Prostate gland (tissue), 2 donors: ENCODE measurements at regions not wholly inside any gene's neighbourhood (a gene's known extent, or its start where the extent isn't known, plus 50 kb on each side); places are given as distances from the start of the nearest gene placed in this dataset.

Source experiments
- POLR2A ChIP-seq: fragments of 450-650 bp; IDR thresholded peaks from one replicate; pipeline ENCODE4 v1.6.1; 2016; ENCODE audit warnings: antibody characterized with exemption, mild to moderate bottlenecking
- TF ChIP-seq, protein P1 (sequence below), 4 experiments: fragments of 200-600 bp in 2 of 4; fragments of 450-650 bp in 2 of 4; sonication (generic) in 2 of 4; IDR thresholded peaks; 1 replicate in 3 of 4; 2 replicates in 1 of 4; pipeline ENCODE4 v1.5.1; 2016 to 2019; ENCODE audit warnings: antibody characterized with exemption in 4 of 4, mild to moderate bottlenecking in 2 of 4, moderate library complexity in 2 of 4

DNA sequence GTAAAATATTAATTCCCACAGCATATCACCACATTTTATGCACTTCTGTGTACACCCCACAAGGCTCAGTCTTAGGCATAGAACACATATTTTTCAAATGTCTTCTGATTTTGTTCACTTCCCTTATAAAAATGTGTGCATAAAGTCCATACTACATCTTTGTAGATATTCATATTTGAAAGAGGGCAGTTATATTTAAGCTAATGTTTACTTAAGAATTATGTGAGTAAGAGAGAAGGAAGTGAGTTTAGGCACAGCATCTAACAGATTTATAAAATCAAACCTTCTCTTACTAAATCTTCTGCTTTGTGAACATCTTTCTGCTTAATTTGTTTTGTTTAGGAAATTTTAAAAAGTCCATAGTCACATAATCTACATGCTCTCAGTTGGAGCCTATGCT, 648.1 kb downstream of the FSCB start:
- TF ChIP-seq, protein P1, sequence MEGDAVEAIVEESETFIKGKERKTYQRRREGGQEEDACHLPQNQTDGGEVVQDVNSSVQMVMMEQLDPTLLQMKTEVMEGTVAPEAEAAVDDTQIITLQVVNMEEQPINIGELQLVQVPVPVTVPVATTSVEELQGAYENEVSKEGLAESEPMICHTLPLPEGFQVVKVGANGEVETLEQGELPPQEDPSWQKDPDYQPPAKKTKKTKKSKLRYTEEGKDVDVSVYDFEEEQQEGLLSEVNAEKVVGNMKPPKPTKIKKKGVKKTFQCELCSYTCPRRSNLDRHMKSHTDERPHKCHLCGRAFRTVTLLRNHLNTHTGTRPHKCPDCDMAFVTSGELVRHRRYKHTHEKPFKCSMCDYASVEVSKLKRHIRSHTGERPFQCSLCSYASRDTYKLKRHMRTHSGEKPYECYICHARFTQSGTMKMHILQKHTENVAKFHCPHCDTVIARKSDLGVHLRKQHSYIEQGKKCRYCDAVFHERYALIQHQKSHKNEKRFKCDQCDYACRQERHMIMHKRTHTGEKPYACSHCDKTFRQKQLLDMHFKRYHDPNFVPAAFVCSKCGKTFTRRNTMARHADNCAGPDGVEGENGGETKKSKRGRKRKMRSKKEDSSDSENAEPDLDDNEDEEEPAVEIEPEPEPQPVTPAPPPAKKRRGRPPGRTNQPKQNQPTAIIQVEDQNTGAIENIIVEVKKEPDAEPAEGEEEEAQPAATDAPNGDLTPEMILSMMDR (IDR thresholded peaks at IDR 0.05): no peak
- no peak for TF ChIP-seq POLR2A
